A549 (cell line): ENCODE measurements at regions not wholly inside any gene's neighbourhood (a gene's known extent, or its start where the extent isn't known, plus 50 kb on each side); places are given as distances from the start of the nearest gene placed in this dataset.

Experiments used
- CBX8 ChIP-seq: fragments of 200-600 bp; sonication (generic); IDR thresholded peaks from 2 replicates; pipeline ENCODE4 v1.6.1; 2016
- CTCF ChIP-seq: fragments of >200 bp; sonication (Bioruptor Twin); formaldehyde crosslinking; IDR thresholded peaks from 3 replicates; pipeline ENCODE4 v1.5.1; 2016
- EHF ChIP-seq: fragments of 250-450 bp; sonication (Bioruptor Pico); IDR thresholded peaks from 2 replicates; pipeline ENCODE4 v1.5.0; 2020; ENCODE audit warnings: mild to moderate bottlenecking
- EP300 ChIP-seq, 2 experiments: fragments of >200 bp; sonication (Bioruptor Twin); formaldehyde crosslinking; IDR thresholded peaks; 2 replicates in 1 of 2; 3 replicates in 1 of 2; pipeline ENCODE4 v1.6.1; 2016 to 2017
- HOXA7 ChIP-seq: fragments of 250-450 bp; sonication (Bioruptor Pico); IDR thresholded peaks from 2 replicates; pipeline ENCODE4 v1.5.0; 2020; ENCODE audit warnings: mild to moderate bottlenecking, moderate library complexity
- MAFK ChIP-seq: fragments of 450-650 bp; IDR thresholded peaks from 2 replicates; pipeline ENCODE4 v1.6.1; 2014; ENCODE audit not compliant: partially characterized antibody
- PHF8 ChIP-seq: fragments of 200-600 bp; sonication (generic); IDR thresholded peaks from 2 replicates; pipeline ENCODE4 v1.6.1; 2016; ENCODE audit warnings: low read depth, mild to moderate bottlenecking, antibody characterized with exemption, moderate library complexity, borderline replicate concordance
- POLR2A ChIP-seq: IDR thresholded peaks from 2 replicates; pipeline ENCODE4 v1.6.1; 2012; ENCODE audit warnings: mild to moderate bottlenecking, low read length
- RAD21 ChIP-seq, 2 experiments: fragments of >200 bp in 1 of 2; sonication (Bioruptor Twin) in 1 of 2; formaldehyde crosslinking in 1 of 2; IDR thresholded peaks in 1 of 2; conservative IDR thresholded peaks in 1 of 2; 2 replicates in 1 of 2; 3 replicates in 1 of 2; pipeline ENCODE4 v1.6.1; 2012 to 2018; ENCODE audit warnings: inconsistent platforms in 1 of 2
- RNF2 ChIP-seq: fragments of 200-600 bp; sonication (generic); IDR thresholded peaks from 2 replicates; pipeline ENCODE4 v1.6.1; 2016; ENCODE audit warnings: low read depth, mild to moderate bottlenecking, antibody characterized with exemption, moderate library complexity, borderline replicate concordance
- SMC3 ChIP-seq: fragments of >200 bp; sonication (Bioruptor Twin); formaldehyde crosslinking; IDR thresholded peaks from 3 replicates; pipeline ENCODE4 v1.6.1; 2018; ENCODE audit warnings: inconsistent platforms
- TF ChIP-seq, protein P1 (sequence below): fragments of 200-600 bp; sonication (generic); IDR thresholded peaks from 2 replicates; pipeline ENCODE4 v1.6.1; 2016; ENCODE audit warnings: antibody characterized with exemption, mild to moderate bottlenecking, moderate library complexity

DNA sequence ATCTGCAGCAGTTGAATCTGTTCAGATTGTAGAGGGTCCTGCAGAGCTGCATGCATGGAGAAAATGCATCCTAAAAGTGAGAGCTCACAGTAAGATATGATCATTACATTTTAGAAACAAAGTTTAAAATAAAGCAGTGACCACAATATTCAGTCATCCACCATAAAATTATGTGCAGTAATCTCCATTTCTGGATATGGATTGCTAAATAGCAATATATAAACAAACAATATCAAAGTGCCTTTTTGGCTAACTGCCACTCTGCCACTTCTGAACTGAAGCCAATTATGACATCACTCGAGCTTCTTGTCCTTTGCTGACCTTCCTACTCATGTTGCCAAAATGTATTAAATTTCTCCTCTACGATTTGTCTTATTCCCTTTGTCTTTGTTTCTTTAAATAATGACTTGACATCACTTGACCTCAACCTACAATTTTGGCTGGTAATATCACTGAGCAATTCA lies 262.0 kb upstream of the CXADR start:
- TF ChIP-seq CTCF: no peak
- no peak for TF ChIP-seq EP300 (IDR thresholded peaks at IDR 0.05)
- TF ChIP-seq RNF2: no peak
- no peak for TF ChIP-seq RAD21 (conservative IDR thresholded peaks at IDR 0.05 in 1 of 2, IDR thresholded peaks at IDR 0.05 in 1 of 2)
- TF ChIP-seq PHF8: no peak
- TF ChIP-seq, protein P1, sequence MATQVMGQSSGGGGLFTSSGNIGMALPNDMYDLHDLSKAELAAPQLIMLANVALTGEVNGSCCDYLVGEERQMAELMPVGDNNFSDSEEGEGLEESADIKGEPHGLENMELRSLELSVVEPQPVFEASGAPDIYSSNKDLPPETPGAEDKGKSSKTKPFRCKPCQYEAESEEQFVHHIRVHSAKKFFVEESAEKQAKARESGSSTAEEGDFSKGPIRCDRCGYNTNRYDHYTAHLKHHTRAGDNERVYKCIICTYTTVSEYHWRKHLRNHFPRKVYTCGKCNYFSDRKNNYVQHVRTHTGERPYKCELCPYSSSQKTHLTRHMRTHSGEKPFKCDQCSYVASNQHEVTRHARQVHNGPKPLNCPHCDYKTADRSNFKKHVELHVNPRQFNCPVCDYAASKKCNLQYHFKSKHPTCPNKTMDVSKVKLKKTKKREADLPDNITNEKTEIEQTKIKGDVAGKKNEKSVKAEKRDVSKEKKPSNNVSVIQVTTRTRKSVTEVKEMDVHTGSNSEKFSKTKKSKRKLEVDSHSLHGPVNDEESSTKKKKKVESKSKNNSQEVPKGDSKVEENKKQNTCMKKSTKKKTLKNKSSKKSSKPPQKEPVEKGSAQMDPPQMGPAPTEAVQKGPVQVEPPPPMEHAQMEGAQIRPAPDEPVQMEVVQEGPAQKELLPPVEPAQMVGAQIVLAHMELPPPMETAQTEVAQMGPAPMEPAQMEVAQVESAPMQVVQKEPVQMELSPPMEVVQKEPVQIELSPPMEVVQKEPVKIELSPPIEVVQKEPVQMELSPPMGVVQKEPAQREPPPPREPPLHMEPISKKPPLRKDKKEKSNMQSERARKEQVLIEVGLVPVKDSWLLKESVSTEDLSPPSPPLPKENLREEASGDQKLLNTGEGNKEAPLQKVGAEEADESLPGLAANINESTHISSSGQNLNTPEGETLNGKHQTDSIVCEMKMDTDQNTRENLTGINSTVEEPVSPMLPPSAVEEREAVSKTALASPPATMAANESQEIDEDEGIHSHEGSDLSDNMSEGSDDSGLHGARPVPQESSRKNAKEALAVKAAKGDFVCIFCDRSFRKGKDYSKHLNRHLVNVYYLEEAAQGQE: no peak
- no peak for TF ChIP-seq SMC3
- TF ChIP-seq HOXA7 (CRISPR knock-in tag): no peak
- no peak for TF ChIP-seq POLR2A
- no peak for TF ChIP-seq MAFK
- TF ChIP-seq CBX8: no peak
- no peak for TF ChIP-seq EHF
